ENCODE measurements at regions not wholly inside any gene's neighbourhood (a gene's known extent, or its start where the extent isn't known, plus 50 kb on each side); places are given as distances from the start of the nearest gene placed in this dataset.
"Not testable (repeated sequence)": the region's sequence is repeated elsewhere in the genome, so short reads cannot be mapped to it uniquely, and the experiment has no call there.

DNA sequence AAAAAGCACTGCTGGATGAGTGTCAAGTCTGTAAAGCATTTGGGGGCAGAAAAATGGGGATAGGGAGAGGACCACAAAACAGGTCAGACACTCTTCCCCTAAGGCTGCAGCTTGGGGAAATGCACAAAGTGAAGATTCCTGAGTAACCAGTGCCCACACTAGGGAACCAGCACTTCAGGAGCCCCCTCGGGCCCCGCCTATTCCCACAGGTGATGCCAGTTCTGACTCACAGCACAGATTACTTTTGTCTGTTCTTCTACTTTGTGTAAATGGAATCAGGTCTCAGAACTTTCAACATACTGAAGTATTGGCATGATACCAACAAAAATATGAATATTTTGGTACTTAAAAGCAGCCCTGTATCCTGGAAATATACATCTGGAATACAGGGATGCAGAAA, 112.5 kb downstream of the ADRA2C start:
- H3K36me3 ChIP-seq (ENCODE audit: insufficient read depth, low read length): no peaks in the 10 kb centered on the region
- H3K27ac ChIP-seq (ENCODE audit: low read depth, low read length): no peak overlapping the region
- WGBS: 98% methylated on average over 2 of the region's 2 CpGs
- H3K4me3 ChIP-seq (ENCODE audit: low read length): no peak overlapping the region
- peaks cover 42% of the 10 kb centered on the region for H3K27me3 ChIP-seq (ENCODE audit: insufficient read depth, low read length)
- peaks cover 3% of the 10 kb centered on the region; the same call in 1 of the 2 replicates for H3K4me1 ChIP-seq (ENCODE audit: insufficient read depth, low read length)
- H3K9me3 ChIP-seq (ENCODE audit: insufficient read depth, low read depth, low read length): peaks cover 5% of the 10 kb centered on the region; the same call in 1 of the 2 replicates
- no peak overlapping the region for H3K9ac ChIP-seq (ENCODE audit: low read depth, low read length)

DNA sequence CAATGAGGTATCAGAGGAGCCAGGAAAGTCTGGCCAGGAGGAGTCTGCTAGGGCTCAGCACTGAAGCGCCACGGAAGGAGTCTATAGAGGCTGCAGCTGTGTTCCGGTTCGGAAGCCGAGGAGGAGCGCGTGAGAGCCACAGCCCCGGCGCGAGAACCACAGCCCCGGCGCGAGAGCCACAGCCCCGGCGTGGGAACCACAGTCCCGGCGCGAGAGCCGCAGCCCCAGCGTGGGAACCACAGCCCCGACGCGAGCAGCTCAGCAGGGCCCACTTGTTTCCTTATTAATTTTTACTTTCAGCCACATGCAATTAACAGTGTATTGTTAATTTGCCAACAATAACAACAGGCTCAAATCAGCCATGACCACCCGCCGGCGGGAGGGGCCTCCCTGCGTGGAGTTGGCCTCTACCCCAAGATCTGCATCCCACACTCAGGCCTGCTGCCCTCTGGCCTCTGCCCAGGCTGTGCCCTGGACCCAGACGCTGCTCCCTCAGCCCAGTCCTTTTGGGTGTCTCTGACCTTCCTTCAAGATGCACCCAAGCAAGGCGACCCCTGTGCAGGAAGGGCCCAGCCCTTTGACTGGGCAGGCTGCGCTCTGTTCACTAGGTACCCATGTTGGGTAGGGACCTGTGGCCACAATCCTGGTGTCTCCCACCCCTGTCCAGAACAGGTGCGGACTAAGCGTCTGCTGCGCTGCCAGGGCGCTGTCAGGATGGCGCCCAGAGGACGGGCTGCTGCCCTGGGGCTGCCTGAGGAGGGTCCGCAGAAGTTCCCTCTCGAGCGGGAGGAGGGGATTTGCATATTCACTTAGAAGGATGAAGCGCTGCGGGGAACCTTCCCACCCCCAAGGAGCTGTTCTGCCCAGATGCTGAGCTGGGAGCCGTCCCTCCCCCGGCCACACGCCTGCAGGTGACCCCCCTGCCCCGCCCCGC, 113.8 kb downstream of the ADRA2C start:
- Histone ChIP-seq H3K4me1 (ENCODE audit: insufficient read depth, low read length) (peaks cover 3% of the 10 kb centered on the region; the same call in 1 of the 2 replicates), H3K9ac (ENCODE audit: low read depth, low read length) (no peak overlapping the region), H3K9me3 (ENCODE audit: insufficient read depth, low read depth, low read length) (peaks cover 5% of the 10 kb centered on the region; the same call in 1 of the 2 replicates), H3K27me3 (ENCODE audit: insufficient read depth, low read length) (peaks cover 32% of the 10 kb centered on the region), H3K4me3 (ENCODE audit: low read length) (peak overlapping the region; percentile 38), H3K27ac (ENCODE audit: low read depth, low read length) (no peak overlapping the region), H3K36me3 (ENCODE audit: insufficient read depth, low read length) (no peaks in the 10 kb centered on the region)
- 28% methylated on average over 46 of the region's 46 CpGs for WGBS

DNA sequence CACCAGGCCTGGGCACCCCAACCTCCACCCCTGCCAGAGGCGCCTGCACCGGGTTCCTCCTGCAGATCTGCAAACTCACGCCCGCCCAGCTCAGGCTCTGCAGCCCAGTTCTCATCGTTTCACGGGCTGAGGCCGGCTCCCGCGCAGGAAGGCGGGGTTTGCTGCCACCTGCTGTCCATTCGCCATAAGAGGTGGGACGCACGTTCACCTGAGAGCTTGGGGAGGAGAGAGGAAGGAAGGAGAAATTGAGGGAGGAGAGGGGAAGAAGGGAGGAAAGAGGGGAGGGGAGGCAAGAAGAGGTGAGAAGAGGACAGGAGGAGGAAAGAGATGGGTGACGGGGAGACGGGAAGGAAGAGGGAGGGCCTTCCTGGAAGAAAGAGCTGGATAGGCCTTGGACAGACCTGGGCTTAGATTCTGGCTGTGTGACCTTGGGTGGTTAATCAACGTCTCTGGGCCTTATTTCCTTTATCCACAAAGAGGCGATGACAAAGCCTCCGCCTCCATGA, 114.5 kb downstream of the ADRA2C start:
- peaks cover 5% of the 10 kb centered on the region; the same call in 1 of the 2 replicates for H3K9me3 ChIP-seq (ENCODE audit: insufficient read depth, low read depth, low read length)
- H3K9ac ChIP-seq (ENCODE audit: low read depth, low read length): no peak overlapping the region
- peaks cover 3% of the 10 kb centered on the region; the same call in 1 of the 2 replicates for H3K4me1 ChIP-seq (ENCODE audit: insufficient read depth, low read length)
- no peaks in the 10 kb centered on the region for H3K36me3 ChIP-seq (ENCODE audit: insufficient read depth, low read length)
- H3K27ac ChIP-seq (ENCODE audit: low read depth, low read length): no peak overlapping the region
- H3K4me3 ChIP-seq (ENCODE audit: low read length): no peak overlapping the region
- H3K27me3 ChIP-seq (ENCODE audit: insufficient read depth, low read length): peaks cover 28% of the 10 kb centered on the region
- 11% methylated on average over 18 of the region's 18 CpGs for WGBS

DNA sequence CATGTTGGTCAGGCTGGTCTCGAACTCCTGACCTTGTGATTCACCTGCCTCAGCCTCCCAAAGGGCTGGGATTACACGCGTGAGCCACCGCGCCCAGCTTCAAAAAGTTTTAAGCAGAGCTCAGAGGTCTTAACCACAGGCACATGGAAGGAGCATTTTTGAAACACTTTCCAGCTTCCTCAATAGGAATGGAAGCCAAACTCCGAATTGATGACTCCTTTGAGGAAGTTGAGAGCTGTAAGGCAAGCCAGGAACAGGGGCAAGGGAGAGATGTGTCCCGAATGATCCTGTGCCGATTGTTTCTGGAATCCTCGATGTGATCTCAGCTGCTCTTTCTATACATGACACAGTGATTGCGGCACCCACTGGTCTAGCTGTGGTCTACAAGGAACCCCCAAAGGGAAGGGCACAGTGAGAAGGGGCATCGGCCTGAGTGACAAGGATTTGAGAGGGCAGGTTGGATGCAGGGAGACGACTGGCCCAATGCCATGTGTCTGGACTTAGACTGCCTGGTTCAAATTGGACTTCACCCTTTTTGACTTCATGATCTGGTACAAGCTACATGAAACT, 116.2 kb downstream of the ADRA2C start:
- H3K4me3 ChIP-seq (ENCODE audit: low read length); H3K4me1 ChIP-seq (ENCODE audit: insufficient read depth, low read length); H3K27ac ChIP-seq (ENCODE audit: low read depth, low read length); H3K36me3 ChIP-seq (ENCODE audit: insufficient read depth, low read length); H3K9ac ChIP-seq (ENCODE audit: low read depth, low read length); H3K9me3 ChIP-seq (ENCODE audit: insufficient read depth, low read depth, low read length): not testable (repeated sequence)
- peaks cover 22% of the 10 kb centered on the region for H3K27me3 ChIP-seq (ENCODE audit: insufficient read depth, low read length)
- WGBS: 94% methylated on average over 12 of the region's 12 CpGs

DNA sequence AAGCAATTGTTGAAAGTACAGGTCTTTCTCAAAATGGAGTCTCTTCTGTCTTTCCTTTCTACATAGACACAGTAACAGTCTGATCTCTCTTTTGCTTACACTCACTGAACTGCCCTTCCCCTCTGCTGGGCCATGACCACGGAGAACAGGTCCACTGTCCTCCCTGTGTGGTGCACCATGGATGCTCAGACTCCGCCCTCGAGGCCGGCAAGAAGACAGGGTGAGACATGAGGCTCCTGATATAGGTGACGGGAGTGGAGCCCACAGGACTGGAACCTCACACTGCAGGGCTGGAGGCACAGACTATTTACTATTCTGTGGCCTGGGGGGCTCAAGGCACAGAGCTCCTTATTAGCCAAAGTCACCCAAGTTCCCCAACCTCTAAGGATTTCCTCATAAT, 118.1 kb downstream of the ADRA2C start:
- H3K4me3 ChIP-seq (ENCODE audit: low read length); H3K36me3 ChIP-seq (ENCODE audit: insufficient read depth, low read length); H3K4me1 ChIP-seq (ENCODE audit: insufficient read depth, low read length); H3K27ac ChIP-seq (ENCODE audit: low read depth, low read length); H3K9me3 ChIP-seq (ENCODE audit: insufficient read depth, low read depth, low read length); H3K9ac ChIP-seq (ENCODE audit: low read depth, low read length): not testable (repeated sequence)
- 87% methylated on average over 5 of the region's 5 CpGs for WGBS
- H3K27me3 ChIP-seq (ENCODE audit: insufficient read depth, low read length): peaks cover 13% of the 10 kb centered on the region

DNA sequence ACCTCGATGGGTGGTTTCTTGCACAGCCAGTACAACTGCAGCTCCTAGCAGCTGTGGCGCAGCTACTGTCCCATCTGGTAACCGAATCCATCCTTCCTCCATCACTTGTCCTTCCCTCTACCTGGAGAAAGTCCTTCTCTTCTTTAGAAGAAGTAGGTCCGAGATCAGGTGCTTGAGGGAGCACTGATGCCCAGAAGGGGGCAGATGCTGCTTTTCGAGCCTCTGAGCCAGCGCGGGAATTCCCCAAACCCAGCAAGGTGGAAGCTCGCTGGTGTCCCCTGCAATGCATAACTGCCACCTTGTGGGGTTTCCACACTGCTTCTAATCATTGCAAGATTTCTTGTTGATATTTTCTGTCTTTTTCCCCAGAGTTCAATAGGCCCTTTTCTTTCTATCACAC, 127.4 kb downstream of the ADRA2C start:
- not testable (repeated sequence) for H3K27ac ChIP-seq (ENCODE audit: low read depth, low read length); H3K4me3 ChIP-seq (ENCODE audit: low read length); H3K36me3 ChIP-seq (ENCODE audit: insufficient read depth, low read length); H3K9ac ChIP-seq (ENCODE audit: low read depth, low read length); H3K9me3 ChIP-seq (ENCODE audit: insufficient read depth, low read depth, low read length); H3K27me3 ChIP-seq (ENCODE audit: insufficient read depth, low read length)
- WGBS: 16% methylated on average over 5 of the region's 8 CpGs
- H3K4me1 ChIP-seq (ENCODE audit: insufficient read depth, low read length): peaks cover 10% of the 10 kb centered on the region; the same call in 1 of the 2 replicates

DNA sequence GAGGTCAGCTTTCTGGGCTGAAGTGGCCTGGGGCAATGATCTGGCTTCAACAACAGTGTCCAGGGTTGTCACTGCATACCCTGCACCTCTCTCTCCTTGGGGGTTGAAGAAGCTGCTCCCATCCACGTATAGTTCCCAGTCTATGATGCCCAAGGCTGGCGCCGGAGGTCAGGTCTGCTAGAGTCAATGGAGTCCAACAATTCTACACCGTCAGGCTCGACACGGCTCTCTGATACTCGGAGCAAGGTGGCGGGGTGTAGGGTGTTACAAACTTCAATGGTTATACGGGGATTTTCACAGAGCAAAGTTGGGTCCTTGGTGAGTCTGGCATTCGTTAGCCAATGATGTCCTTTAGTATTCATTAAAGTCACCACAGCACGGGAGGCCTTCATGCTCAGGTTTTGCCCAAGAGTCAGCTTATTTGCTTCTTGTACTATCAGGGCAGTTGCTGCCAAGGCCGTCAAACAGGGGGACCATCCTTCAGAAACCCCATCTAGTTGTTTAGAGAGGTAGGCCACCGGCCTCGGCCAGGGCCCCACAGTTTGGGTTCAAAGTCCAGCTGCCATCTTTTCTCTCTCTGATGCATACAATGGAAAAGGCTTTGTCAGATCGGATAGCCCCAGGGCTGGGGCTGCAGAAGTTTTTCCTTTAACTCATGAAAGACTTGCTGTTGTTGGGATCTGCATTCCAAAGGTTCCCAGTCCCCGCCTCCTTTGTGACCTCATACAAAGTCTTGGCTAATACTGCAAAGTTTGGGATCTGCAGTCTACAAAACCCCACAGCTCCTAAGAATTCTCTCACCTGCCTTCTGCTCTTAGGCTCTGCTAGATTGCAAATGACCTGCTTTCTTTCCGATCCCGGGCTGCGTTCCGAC, 128.1 kb downstream of the ADRA2C start:
- H3K9me3 ChIP-seq (ENCODE audit: insufficient read depth, low read depth, low read length); H3K9ac ChIP-seq (ENCODE audit: low read depth, low read length); H3K4me3 ChIP-seq (ENCODE audit: low read length); H3K36me3 ChIP-seq (ENCODE audit: insufficient read depth, low read length); H3K27me3 ChIP-seq (ENCODE audit: insufficient read depth, low read length): not testable (repeated sequence)
- peaks cover 10% of the 10 kb centered on the region; the same call in 1 of the 2 replicates for H3K4me1 ChIP-seq (ENCODE audit: insufficient read depth, low read length)
- 71% methylated on average over 20 of the region's 20 CpGs for WGBS
- peak overlapping the region; percentile 60; the same call in 1 of the 2 replicates for H3K27ac ChIP-seq (ENCODE audit: low read depth, low read length)

DNA sequence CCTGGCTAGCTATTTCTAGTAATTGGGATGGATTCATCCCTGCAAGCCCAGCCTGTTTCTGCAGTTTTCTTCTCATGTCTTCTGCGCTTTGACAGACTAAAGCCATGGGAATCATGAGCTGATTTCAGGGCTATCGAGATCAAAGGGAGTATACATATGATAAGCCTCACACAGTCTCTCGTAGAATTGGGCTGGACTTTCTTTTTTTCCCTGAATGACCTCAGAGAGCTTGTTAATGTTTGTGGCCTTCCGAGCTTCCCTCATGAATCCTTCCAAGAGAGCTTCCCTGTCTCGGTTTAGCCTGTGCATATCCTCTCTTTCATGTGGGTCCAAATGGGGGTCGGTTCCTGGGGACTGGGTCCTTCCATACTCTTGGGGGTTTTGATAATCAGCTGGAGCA, 130.3 kb downstream of the ADRA2C start:
- H3K27me3 ChIP-seq (ENCODE audit: insufficient read depth, low read length): no peaks in the 10 kb centered on the region
- H3K36me3 ChIP-seq (ENCODE audit: insufficient read depth, low read length): no peaks in the 10 kb centered on the region
- WGBS: 86% methylated on average over 6 of the region's 6 CpGs

DNA sequence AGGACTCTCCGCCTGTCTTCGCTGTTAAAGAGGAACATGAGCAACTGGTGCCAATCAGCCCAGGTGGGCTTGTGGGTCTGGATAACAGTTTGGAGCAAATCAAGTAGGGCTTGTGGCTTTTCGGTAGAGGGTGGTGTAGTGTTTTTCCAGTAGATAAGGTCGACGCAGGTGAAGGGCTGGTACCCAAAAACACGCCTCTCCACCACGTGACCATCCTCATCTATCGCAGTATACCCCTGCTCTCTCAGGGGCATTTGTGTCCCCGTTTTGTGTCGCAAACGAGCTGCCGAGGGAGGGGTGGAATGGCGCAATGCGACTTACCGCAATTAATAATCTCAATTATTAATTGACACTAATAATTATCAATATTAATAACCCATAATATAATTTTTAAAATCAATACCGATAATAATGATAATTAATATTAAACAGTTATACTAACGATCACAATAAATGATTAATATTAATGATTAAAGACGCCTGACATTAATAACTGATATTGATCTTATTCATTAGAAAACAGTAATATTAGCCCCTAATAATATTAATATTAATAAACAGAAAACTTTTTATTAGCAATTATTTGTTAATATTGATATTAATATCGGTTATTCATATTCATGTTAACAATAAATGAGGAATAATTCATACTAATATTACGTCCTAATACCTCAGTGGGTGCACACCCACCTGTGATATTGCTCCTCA, 130.8 kb downstream of the ADRA2C start:
- H3K27ac ChIP-seq (ENCODE audit: low read depth, low read length); H3K4me3 ChIP-seq (ENCODE audit: low read length); H3K9me3 ChIP-seq (ENCODE audit: insufficient read depth, low read depth, low read length); H3K9ac ChIP-seq (ENCODE audit: low read depth, low read length); H3K36me3 ChIP-seq (ENCODE audit: insufficient read depth, low read length); H3K27me3 ChIP-seq (ENCODE audit: insufficient read depth, low read length): not testable (repeated sequence)
- H3K4me1 ChIP-seq (ENCODE audit: insufficient read depth, low read length): peaks cover 10% of the 10 kb centered on the region; the same call in 1 of the 2 replicates
- WGBS: 94% methylated on average over 14 of the region's 20 CpGs

More for the DNA sequence above, 130.3 kb downstream of the ADRA2C start:
- Histone ChIP-seq H3K9me3 (ENCODE audit: insufficient read depth, low read depth, low read length) (no peaks in the 10 kb centered on the region), H3K9ac (ENCODE audit: low read depth, low read length) (no peak overlapping the region), H3K27ac (ENCODE audit: low read depth, low read length) (no peak overlapping the region), H3K4me3 (ENCODE audit: low read length) (no peak overlapping the region), H3K4me1 (ENCODE audit: insufficient read depth, low read length) (peaks cover 10% of the 10 kb centered on the region; the same call in 1 of the 2 replicates)

DNA sequence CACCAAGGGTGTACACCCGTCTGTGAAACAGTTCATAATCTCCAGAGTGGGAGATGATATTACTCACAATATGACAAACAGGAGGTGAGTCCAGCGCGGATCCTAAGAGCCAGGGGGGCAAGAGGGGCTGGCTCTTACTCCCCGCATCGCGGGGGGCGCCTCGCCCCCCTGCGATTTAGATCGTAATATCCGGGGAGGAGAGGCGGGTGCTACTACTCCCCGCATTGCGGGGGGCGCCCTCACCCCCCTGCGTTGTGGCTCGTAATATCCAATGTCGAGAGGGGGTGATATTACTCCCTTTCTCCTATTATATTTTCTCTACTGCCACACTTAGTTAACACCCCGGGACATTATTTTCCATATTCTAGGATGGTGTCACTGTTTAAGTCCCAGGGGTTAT, 131.9 kb downstream of the ADRA2C start:
- 93% methylated on average over 19 of the region's 19 CpGs for WGBS
- no peak overlapping the region for H3K27ac ChIP-seq (ENCODE audit: low read depth, low read length)
- H3K4me3 ChIP-seq (ENCODE audit: low read length): no peak overlapping the region
- no peaks in the 10 kb centered on the region for H3K27me3 ChIP-seq (ENCODE audit: insufficient read depth, low read length)
- no peaks in the 10 kb centered on the region for H3K9me3 ChIP-seq (ENCODE audit: insufficient read depth, low read depth, low read length)
- H3K4me1 ChIP-seq (ENCODE audit: insufficient read depth, low read length): peaks cover 10% of the 10 kb centered on the region; the same call in 1 of the 2 replicates
- no peak overlapping the region for H3K9ac ChIP-seq (ENCODE audit: low read depth, low read length)
- no peaks in the 10 kb centered on the region for H3K36me3 ChIP-seq (ENCODE audit: insufficient read depth, low read length)

Measured in HUES64 (cell line).